ENCODE measurements at regions not wholly inside any gene's neighbourhood (a gene's known extent, or its start where the extent isn't known, plus 50 kb on each side); places are given as distances from the start of the nearest gene placed in this dataset.

DNA sequence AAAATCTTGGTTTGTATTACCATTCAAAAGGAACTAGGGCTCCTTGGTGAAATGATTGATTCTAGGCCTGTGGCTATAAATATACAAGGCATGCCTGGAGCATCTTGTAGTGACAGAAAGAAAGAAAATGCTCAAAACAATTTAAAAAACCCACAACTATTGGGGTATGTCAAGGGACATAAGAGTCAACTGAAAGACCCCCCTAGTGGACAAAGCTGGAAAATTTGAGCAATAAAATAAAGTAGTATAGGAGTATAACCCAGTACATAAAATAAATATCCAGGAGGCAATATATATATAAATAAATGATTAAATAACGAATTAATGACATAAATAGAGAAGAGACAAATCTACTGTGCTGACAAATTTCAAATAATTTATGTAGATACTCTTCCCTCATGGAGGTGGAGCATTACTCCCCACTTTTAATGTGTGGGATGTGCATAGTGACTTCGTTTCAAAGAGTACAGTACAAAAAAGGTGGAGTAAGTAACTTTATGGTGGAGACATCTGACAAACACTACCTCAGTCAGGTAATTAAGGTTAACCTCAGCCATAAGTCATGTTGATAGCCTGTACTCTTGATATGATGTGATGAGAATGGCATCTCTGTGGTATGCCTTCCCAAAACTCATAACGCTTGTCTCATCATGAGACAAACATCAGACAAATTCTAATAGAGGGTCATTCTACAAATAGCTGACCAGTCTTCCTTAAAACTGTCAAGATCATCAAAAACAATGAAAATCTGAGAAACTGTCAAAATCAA, 185.0 kb upstream of the GLRA2 start:
- TF ChIP-seq, protein P1, sequence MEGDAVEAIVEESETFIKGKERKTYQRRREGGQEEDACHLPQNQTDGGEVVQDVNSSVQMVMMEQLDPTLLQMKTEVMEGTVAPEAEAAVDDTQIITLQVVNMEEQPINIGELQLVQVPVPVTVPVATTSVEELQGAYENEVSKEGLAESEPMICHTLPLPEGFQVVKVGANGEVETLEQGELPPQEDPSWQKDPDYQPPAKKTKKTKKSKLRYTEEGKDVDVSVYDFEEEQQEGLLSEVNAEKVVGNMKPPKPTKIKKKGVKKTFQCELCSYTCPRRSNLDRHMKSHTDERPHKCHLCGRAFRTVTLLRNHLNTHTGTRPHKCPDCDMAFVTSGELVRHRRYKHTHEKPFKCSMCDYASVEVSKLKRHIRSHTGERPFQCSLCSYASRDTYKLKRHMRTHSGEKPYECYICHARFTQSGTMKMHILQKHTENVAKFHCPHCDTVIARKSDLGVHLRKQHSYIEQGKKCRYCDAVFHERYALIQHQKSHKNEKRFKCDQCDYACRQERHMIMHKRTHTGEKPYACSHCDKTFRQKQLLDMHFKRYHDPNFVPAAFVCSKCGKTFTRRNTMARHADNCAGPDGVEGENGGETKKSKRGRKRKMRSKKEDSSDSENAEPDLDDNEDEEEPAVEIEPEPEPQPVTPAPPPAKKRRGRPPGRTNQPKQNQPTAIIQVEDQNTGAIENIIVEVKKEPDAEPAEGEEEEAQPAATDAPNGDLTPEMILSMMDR (conservative IDR thresholded peaks at IDR 0.05; ENCODE audit: low read length): peak; percentile 23; the same call in 1 of the 2 replicates
- no peak for TF ChIP-seq EZH2phosphoT487 (IDR thresholded peaks at IDR 0.05; ENCODE audit: borderline replicate concordance)

Measured in Loucy (cell line).